ENCODE measurements at regions not wholly inside any gene's neighbourhood (a gene's known extent, or its start where the extent isn't known, plus 50 kb on each side); places are given as distances from the start of the nearest gene placed in this dataset.

GRCh38 chr3:177710506-177710905, 513.2 kb upstream of the TBL1XR1 start:
- Histone ChIP-seq H3K4me1 (peaks cover 23 to 26% of the 10 kb centered on the region in 2 donors), H3K4me3 (no peak overlapping the region), H3K27ac (no peak overlapping the region), H3K9me3 (no peaks in the 10 kb centered on the region), H3K36me3 (no peaks in the 10 kb centered on the region), H3K27me3 (no peaks in the 10 kb centered on the region)
- in situ Hi-C loops (cut with MboI; ENCODE audit: low sequenced_read_pairs in 4 of 4) (no loop called here), intact Hi-C loops (cut with DNase I; ENCODE audit: low total_unique reads) (no loop called here)
- DNase-seq = no peak
- TF ChIP-seq, protein P1, sequence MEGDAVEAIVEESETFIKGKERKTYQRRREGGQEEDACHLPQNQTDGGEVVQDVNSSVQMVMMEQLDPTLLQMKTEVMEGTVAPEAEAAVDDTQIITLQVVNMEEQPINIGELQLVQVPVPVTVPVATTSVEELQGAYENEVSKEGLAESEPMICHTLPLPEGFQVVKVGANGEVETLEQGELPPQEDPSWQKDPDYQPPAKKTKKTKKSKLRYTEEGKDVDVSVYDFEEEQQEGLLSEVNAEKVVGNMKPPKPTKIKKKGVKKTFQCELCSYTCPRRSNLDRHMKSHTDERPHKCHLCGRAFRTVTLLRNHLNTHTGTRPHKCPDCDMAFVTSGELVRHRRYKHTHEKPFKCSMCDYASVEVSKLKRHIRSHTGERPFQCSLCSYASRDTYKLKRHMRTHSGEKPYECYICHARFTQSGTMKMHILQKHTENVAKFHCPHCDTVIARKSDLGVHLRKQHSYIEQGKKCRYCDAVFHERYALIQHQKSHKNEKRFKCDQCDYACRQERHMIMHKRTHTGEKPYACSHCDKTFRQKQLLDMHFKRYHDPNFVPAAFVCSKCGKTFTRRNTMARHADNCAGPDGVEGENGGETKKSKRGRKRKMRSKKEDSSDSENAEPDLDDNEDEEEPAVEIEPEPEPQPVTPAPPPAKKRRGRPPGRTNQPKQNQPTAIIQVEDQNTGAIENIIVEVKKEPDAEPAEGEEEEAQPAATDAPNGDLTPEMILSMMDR (IDR thresholded peaks at IDR 0.05 in 4 of 5, conservative IDR thresholded peaks at IDR 0.05 in 1 of 5) = no peak
- no peak for TF ChIP-seq POLR2A (IDR thresholded peaks at IDR 0.05)
- ATAC-seq = no peak

DNA sequence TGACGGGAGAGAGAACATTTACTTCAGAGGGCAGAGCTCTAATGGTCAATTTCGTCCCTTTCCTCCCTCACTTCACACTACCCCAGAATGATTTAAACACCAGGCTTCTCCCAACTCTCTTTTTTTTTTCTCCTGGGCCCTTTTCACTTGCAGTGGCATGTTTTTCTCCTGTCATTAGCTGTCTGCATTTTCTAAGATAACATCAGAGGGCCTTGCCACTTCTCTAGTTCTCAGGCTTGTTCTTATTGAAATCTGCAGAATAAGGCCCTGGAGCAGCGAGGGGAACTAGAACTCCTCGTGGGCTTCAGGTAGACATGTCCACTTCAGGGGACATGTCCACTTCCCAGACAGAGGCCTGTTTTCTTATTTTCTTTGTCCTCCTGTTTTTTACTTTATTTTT, 514.4 kb upstream of the TBL1XR1 start:
- H3K4me3 ChIP-seq = no peak overlapping the region

GRCh38 chr3:177713928-177714900, 516.9 kb upstream of the TBL1XR1 start:
- Histone ChIP-seq H3K27ac (no peak overlapping the region), H3K27me3 (no peaks in the 10 kb centered on the region), H3K4me1 (peaks cover 15 to 16% of the 10 kb centered on the region in 2 donors), H3K4me3 (no peak overlapping the region), H3K9me3 (no peaks in the 10 kb centered on the region), H3K36me3 (no peaks in the 10 kb centered on the region)
- intact Hi-C loops (cut with DNase I; ENCODE audit: low total_unique reads) (no loop called here), in situ Hi-C loops (cut with MboI; ENCODE audit: low sequenced_read_pairs in 4 of 4) (no loop called here)
- ATAC-seq (peak; percentile 24 to 32), DNase-seq (no peak)
- no peak for TF ChIP-seq POLR2A (IDR thresholded peaks at IDR 0.05)
- TF ChIP-seq, protein P1 (IDR thresholded peaks at IDR 0.05 in 4 of 5, conservative IDR thresholded peaks at IDR 0.05 in 1 of 5) = no peak

More for the DNA sequence above, 514.4 kb upstream of the TBL1XR1 start:
- Histone ChIP-seq H3K27ac (no peak overlapping the region), H3K9me3 (no peaks in the 10 kb centered on the region), H3K4me1 (peaks cover 16 to 18% of the 10 kb centered on the region in 2 donors), H3K36me3 (no peaks in the 10 kb centered on the region), H3K27me3 (no peaks in the 10 kb centered on the region)
- no peak for ATAC-seq
- no peak for DNase-seq
- no peak for TF ChIP-seq POLR2A (IDR thresholded peaks at IDR 0.05)
- TF ChIP-seq, protein P1 (IDR thresholded peaks at IDR 0.05 in 4 of 5, conservative IDR thresholded peaks at IDR 0.05 in 1 of 5) = no peak
- intact Hi-C loops (cut with DNase I; ENCODE audit: low total_unique reads) = no loop called here
- in situ Hi-C loops (cut with MboI; ENCODE audit: low sequenced_read_pairs in 4 of 4) = no loop called here

DNA sequence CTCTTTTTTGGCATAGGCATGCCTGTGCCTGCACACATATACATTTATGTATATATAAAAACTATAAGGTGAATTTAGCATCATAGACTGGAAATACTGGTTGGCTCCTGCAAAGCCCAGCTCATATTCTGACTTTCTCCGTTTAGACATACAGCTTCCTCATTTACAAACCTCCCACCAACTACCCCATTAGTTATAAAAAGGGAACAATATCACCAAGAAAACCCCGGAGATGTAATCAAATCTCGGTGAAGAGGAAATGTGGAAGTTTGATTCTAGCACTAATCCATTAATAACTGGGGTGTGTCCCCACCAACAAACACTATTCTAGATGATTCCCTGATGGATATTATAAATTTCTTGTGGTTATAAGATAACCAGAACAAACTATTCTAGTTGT, 517.7 kb upstream of the TBL1XR1 start:
- Histone ChIP-seq H3K9me3 (no peaks in the 10 kb centered on the region), H3K36me3 (no peaks in the 10 kb centered on the region), H3K27ac (no peak overlapping the region), H3K27me3 (no peaks in the 10 kb centered on the region), H3K4me1 (peaks cover 15 to 16% of the 10 kb centered on the region in 2 donors), H3K4me3 (no peak overlapping the region)
- intact Hi-C loops (cut with DNase I; ENCODE audit: low total_unique reads) = no loop called here
- no peak for DNase-seq
- TF ChIP-seq POLR2A (IDR thresholded peaks at IDR 0.05) = no peak
- TF ChIP-seq, protein P1 (IDR thresholded peaks at IDR 0.05 in 4 of 5, conservative IDR thresholded peaks at IDR 0.05 in 1 of 5) = no peak
- in situ Hi-C loops (cut with MboI; ENCODE audit: low sequenced_read_pairs in 4 of 4) = no loop called here
- ATAC-seq = no peak
